HL-60 (cell line): ENCODE measurements at regions not wholly inside any gene's neighbourhood (a gene's known extent, or its start where the extent isn't known, plus 50 kb on each side); places are given as distances from the start of the nearest gene placed in this dataset.

Source experiments
- DNase-seq, 2 experiments: peaks; one replicate each; pipeline ENCODE4 v3.0.0-alpha.2; 2010 to 2020; ENCODE audit warnings: low read depth in 1 of 2, low spot score in 1 of 2
- H3K27ac ChIP-seq: fragments of 250-450 bp; sonication (Bioruptor Pico); replicated peaks from 2 replicates; pipeline ENCODE4 v1.5.1; 2020; ENCODE audit warnings: mild to moderate bottlenecking, moderate library complexity
- H3K27me3 ChIP-seq: fragments of 250-450 bp; sonication (Bioruptor Pico); 2 replicates; pipeline ENCODE4 v1.5.1; 2021; ENCODE audit warnings: mild to moderate bottlenecking, moderate library complexity; ENCODE audit not compliant: insufficient read depth, poor library complexity, severe bottlenecking
- H3K4me3 ChIP-seq: replicated peaks from 2 replicates; pipeline ENCODE4 v1.5.1; 2011; ENCODE audit warnings: mild to moderate bottlenecking, control low read depth, low read length; ENCODE audit not compliant: insufficient read depth
- CTCF ChIP-seq: IDR thresholded peaks from one replicate; pipeline ENCODE4 v1.5.1; 2011; ENCODE audit warnings: low read length, control low read depth, inconsistent platforms; ENCODE audit not compliant: insufficient read depth
- GABPA ChIP-seq: IDR thresholded peaks from 2 replicates; pipeline ENCODE4 v1.6.1; 2012; ENCODE audit warnings: low read depth
- POLR2AphosphoS5 ChIP-seq: IDR thresholded peaks from 2 replicates; pipeline ENCODE4 v1.6.1; 2012; ENCODE audit warnings: low read depth
- REST ChIP-seq: IDR thresholded peaks from 2 replicates; pipeline ENCODE4 v1.6.1; 2012; ENCODE audit warnings: low read depth; ENCODE audit not compliant: insufficient replicate concordance
- SPI1 ChIP-seq: IDR thresholded peaks from 2 replicates; pipeline ENCODE4 v1.6.1; 2012; ENCODE audit warnings: low read depth, mild to moderate bottlenecking, borderline replicate concordance

- H3K4me3 ChIP-seq: no peak overlapping the region
- DNase-seq: no peak
- TF ChIP-seq CTCF (no peak), POLR2AphosphoS5 (no peak), REST (no peak), GABPA (no peak), SPI1 (no peak)
- no peak overlapping the region for H3K27ac ChIP-seq
- no peaks in the 10 kb centered on the region for H3K27me3 ChIP-seq
Observed at GRCh38 chr4:148780426-148781005, 338.3 kb upstream of the NR3C2 start.

- H3K27ac ChIP-seq: no peak overlapping the region
- no peaks in the 10 kb centered on the region for H3K27me3 ChIP-seq
- no peak overlapping the region for H3K4me3 ChIP-seq
- no peak for DNase-seq
- TF ChIP-seq SPI1: no peak
- TF ChIP-seq GABPA: no peak
- no peak for TF ChIP-seq CTCF
- no peak for TF ChIP-seq REST
- TF ChIP-seq POLR2AphosphoS5: no peak
Observed at GRCh38 chr4:148779771-148780170, 337.6 kb upstream of the NR3C2 start.

- Histone ChIP-seq H3K27ac (no peak overlapping the region), H3K4me3 (no peak overlapping the region), H3K27me3 (no peaks in the 10 kb centered on the region)
- no peak for DNase-seq
- TF ChIP-seq CTCF (no peak), GABPA (no peak), SPI1 (no peak), POLR2AphosphoS5 (no peak), REST (no peak)
Observed at GRCh38 chr4:148778980-148779675, 336.9 kb upstream of the NR3C2 start.
